H1 (cell line): ENCODE measurements at regions not wholly inside any gene's neighbourhood (a gene's known extent, or its start where the extent isn't known, plus 50 kb on each side); places are given as distances from the start of the nearest gene placed in this dataset.
A peak's percentile ranks its signal among the peaks of the same experiment; 100 is the strongest.

ENCODE experiments used
- BCL11A ChIP-seq, 2 experiments: IDR thresholded peaks; one replicate each; pipeline ENCODE4 v1.6.1; 2011; ENCODE audit warnings: low read depth in 2 of 2, low read length in 2 of 2, mild to moderate bottlenecking in 2 of 2
- CEBPB ChIP-seq: IDR thresholded peaks from 2 replicates; pipeline ENCODE4 v1.6.1; 2012; ENCODE audit warnings: low read depth, low read length
- CHD2 ChIP-seq: IDR thresholded peaks from 2 replicates; pipeline ENCODE4 v1.6.1; 2012; ENCODE audit warnings: low read length, improper control_type of control experiment
- E2F6 ChIP-seq: IDR thresholded peaks from 2 replicates; pipeline ENCODE4 v1.6.1; 2012; ENCODE audit warnings: inconsistent platforms
- EP300 ChIP-seq, 2 experiments: IDR thresholded peaks; 1 replicate in 1 of 2; 2 replicates in 1 of 2; pipeline ENCODE4 v1.6.1; 2011 to 2012; ENCODE audit warnings: low read depth in 2 of 2, low read length in 2 of 2, mild to moderate bottlenecking in 2 of 2, borderline replicate concordance in 1 of 2, inconsistent platforms in 1 of 2, moderate library complexity in 1 of 2
- JUND ChIP-seq: IDR thresholded peaks from 2 replicates; pipeline ENCODE4 v1.6.1; 2011; ENCODE audit warnings: mild to moderate bottlenecking, improper control_type of control experiment, low read length
- NRF1 ChIP-seq: IDR thresholded peaks from 2 replicates; pipeline ENCODE4 v1.6.1; 2011; ENCODE audit warnings: mild to moderate bottlenecking, low read depth, low read length, improper control_type of control experiment
- RAD21 ChIP-seq, 2 experiments: IDR thresholded peaks in 1 of 2; conservative IDR thresholded peaks in 1 of 2; 2 replicates each; pipeline ENCODE4 v1.6.1; 2011; ENCODE audit warnings: low read depth in 2 of 2, low read length in 2 of 2, improper control_type of control experiment in 1 of 2, inconsistent platforms in 1 of 2, mild to moderate bottlenecking in 1 of 2, moderate library complexity in 1 of 2
- RBBP5 ChIP-seq: IDR thresholded peaks from 2 replicates; pipeline ENCODE4 v1.7.1; 2012; ENCODE audit warnings: low read depth, mild to moderate bottlenecking, inconsistent platforms, low read length, moderate library complexity, borderline replicate concordance
- RFX5 ChIP-seq: IDR thresholded peaks from 2 replicates; pipeline ENCODE4 v1.6.1; 2011; ENCODE audit warnings: low read depth, low read length, improper control_type of control experiment, borderline replicate concordance
- RNF2 ChIP-seq: fragments of 200-900, 300-1000 bp; sonication (generic); IDR thresholded peaks from 2 replicates; pipeline ENCODE4 v1.7.1; 2016; ENCODE audit warnings: borderline replicate concordance, low read depth, mild to moderate bottlenecking, antibody characterized with exemption, low read length; ENCODE audit not compliant: poor library complexity, severe bottlenecking; ENCODE audit errors: missing control alignments
- SAP30 ChIP-seq: fragments of 300-600 bp; sonication (generic); IDR thresholded peaks from 2 replicates; pipeline ENCODE4 v1.7.1; 2012; ENCODE audit warnings: low read length, moderate library complexity, mild to moderate bottlenecking, inconsistent platforms; ENCODE audit not compliant: insufficient read depth, insufficient replicate concordance
- SIN3A ChIP-seq, 2 experiments: IDR thresholded peaks in 1 of 2; conservative IDR thresholded peaks in 1 of 2; 2 replicates each; pipeline ENCODE4 v1.6.1; 2011 to 2012; ENCODE audit warnings: low read length in 2 of 2, improper control_type of control experiment in 1 of 2, low read depth in 1 of 2, mild to moderate bottlenecking in 1 of 2
- SIRT6 ChIP-seq: IDR thresholded peaks from one replicate; pipeline ENCODE4 v1.7.1; 2012; ENCODE audit warnings: low read length, inconsistent platforms
- SP4 ChIP-seq: IDR thresholded peaks from 2 replicates; pipeline ENCODE4 v1.6.1; 2012; ENCODE audit warnings: low read length, inconsistent platforms
- SRF ChIP-seq: IDR thresholded peaks from 2 replicates; pipeline ENCODE4 v1.6.1; 2011; ENCODE audit warnings: mild to moderate bottlenecking, low read depth, low read length, moderate library complexity
- TEAD4 ChIP-seq: IDR thresholded peaks from 2 replicates; pipeline ENCODE4 v1.6.1; 2012; ENCODE audit warnings: low read depth, low read length, inconsistent platforms, mixed read lengths
- YY1 ChIP-seq: IDR thresholded peaks from 2 replicates; pipeline ENCODE4 v1.6.1; 2011; ENCODE audit warnings: low read depth, mild to moderate bottlenecking, low read length
- TF ChIP-seq, protein P1 (sequence below): IDR thresholded peaks from 2 replicates; pipeline ENCODE4 v1.6.1; 2012; ENCODE audit warnings: low read length, inconsistent platforms
- TF ChIP-seq, protein P2 (sequence below): IDR thresholded peaks from 2 replicates; pipeline ENCODE4 v1.6.1; 2012; ENCODE audit warnings: inconsistent platforms

GRCh38 chr14:71776471-71777360 lies 155.5 kb upstream of the RGS6 start (continued):
- TF ChIP-seq, protein P1, sequence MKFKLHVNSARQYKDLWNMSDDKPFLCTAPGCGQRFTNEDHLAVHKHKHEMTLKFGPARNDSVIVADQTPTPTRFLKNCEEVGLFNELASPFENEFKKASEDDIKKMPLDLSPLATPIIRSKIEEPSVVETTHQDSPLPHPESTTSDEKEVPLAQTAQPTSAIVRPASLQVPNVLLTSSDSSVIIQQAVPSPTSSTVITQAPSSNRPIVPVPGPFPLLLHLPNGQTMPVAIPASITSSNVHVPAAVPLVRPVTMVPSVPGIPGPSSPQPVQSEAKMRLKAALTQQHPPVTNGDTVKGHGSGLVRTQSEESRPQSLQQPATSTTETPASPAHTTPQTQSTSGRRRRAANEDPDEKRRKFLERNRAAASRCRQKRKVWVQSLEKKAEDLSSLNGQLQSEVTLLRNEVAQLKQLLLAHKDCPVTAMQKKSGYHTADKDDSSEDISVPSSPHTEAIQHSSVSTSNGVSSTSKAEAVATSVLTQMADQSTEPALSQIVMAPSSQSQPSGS = no peak; the same call in 1 of the 2 replicates
- TF ChIP-seq RFX5 = no peak
- TF ChIP-seq NRF1 = no peak
- no peak for TF ChIP-seq RAD21 (IDR thresholded peaks at IDR 0.05 in 1 of 2, conservative IDR thresholded peaks at IDR 0.05 in 1 of 2; ENCODE audit: low read depth in 2 of 2, low read length in 2 of 2)
- no peak for TF ChIP-seq BCL11A (IDR thresholded peaks at IDR 0.05; ENCODE audit: low read depth in 2 of 2, low read length in 2 of 2)
- TF ChIP-seq E2F6 = peak; percentile 64
- no peak for TF ChIP-seq TEAD4
- no peak for TF ChIP-seq JUND
- TF ChIP-seq EP300 (IDR thresholded peaks at IDR 0.05; ENCODE audit: borderline replicate concordance in 1 of 2, low read depth in 2 of 2, low read length in 2 of 2) = no peak
- TF ChIP-seq CEBPB = no peak
- no peak for TF ChIP-seq SRF
- TF ChIP-seq CHD2 = no peak
- TF ChIP-seq YY1 = 0 out of 2 replicates have a peak, but pooled peaks have one; percentile 4
- no peak for TF ChIP-seq SAP30
- no peak for TF ChIP-seq SIN3A (conservative IDR thresholded peaks at IDR 0.05 in 1 of 2, IDR thresholded peaks at IDR 0.05 in 1 of 2; ENCODE audit: low read depth in 1 of 2, low read length in 2 of 2)
- TF ChIP-seq, protein P2, sequence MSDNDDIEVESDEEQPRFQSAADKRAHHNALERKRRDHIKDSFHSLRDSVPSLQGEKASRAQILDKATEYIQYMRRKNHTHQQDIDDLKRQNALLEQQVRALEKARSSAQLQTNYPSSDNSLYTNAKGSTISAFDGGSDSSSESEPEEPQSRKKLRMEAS = peak; percentile 53
- no peak for TF ChIP-seq SP4
- no peak for TF ChIP-seq RBBP5
- no peak for TF ChIP-seq RNF2
- no peak for TF ChIP-seq SIRT6
